ENCODE measurements at regions not wholly inside any gene's neighbourhood (a gene's known extent, or its start where the extent isn't known, plus 50 kb on each side); places are given as distances from the start of the nearest gene placed in this dataset.
"Not testable (repeated sequence)": the region's sequence is repeated elsewhere in the genome, so short reads cannot be mapped to it uniquely, and the experiment has no call there.

- no peak for DNase-seq (ENCODE audit: low read depth in 2 of 2)
These were observed 206.3 kb downstream of the SLITRK5 start for GRCh38 chr13:87877477-87877876.

GRCh38 chr13:87878706-87879105 is 207.5 kb downstream of the SLITRK5 start:
- DNase-seq (ENCODE audit: low read depth in 2 of 2) = no peak

- DNase-seq (ENCODE audit: low read depth in 2 of 2) = no peak
These were observed 213.7 kb downstream of the SLITRK5 start for GRCh38 chr13:87884884-87885283.

GRCh38 chr13:87887459-87888123 is 216.4 kb downstream of the SLITRK5 start:
- DNase-seq (ENCODE audit: low read depth in 2 of 2) = no peak

- DNase-seq (ENCODE audit: low read depth in 2 of 2) = no peak
These were observed 218.1 kb downstream of the SLITRK5 start for GRCh38 chr13:87889254-87889653.

- no peak for DNase-seq (ENCODE audit: low read depth in 2 of 2)
These were observed 222.0 kb downstream of the SLITRK5 start for GRCh38 chr13:87893186-87893585.

GRCh38 chr13:87894059-87894458 is 222.9 kb downstream of the SLITRK5 start:
- no peak for DNase-seq (ENCODE audit: low read depth in 2 of 2)

GRCh38 chr13:87903553-87903952 is 232.4 kb downstream of the SLITRK5 start:
- DNase-seq (ENCODE audit: low read depth in 2 of 2) = no peak

- DNase-seq (ENCODE audit: low read depth in 2 of 2) = no peak
These were observed 235.2 kb downstream of the SLITRK5 start for GRCh38 chr13:87906411-87906810.

- DNase-seq (ENCODE audit: low read depth in 2 of 2) = no peak
These were observed 236.0 kb downstream of the SLITRK5 start for GRCh38 chr13:87907202-87907601.

- DNase-seq (ENCODE audit: low read depth in 2 of 2) = no peak
These were observed 248.8 kb downstream of the SLITRK5 start for GRCh38 chr13:87919956-87920355.

- no peak for DNase-seq (ENCODE audit: low read depth in 2 of 2)
These were observed 252.6 kb downstream of the SLITRK5 start for GRCh38 chr13:87923753-87924152.

GRCh38 chr13:87925006-87925405 is 253.8 kb downstream of the SLITRK5 start:
- no peak for DNase-seq (ENCODE audit: low read depth in 2 of 2)

GRCh38 chr13:87940776-87941175 is 269.6 kb downstream of the SLITRK5 start:
- DNase-seq (ENCODE audit: low read depth in 2 of 2) = no peak

GRCh38 chr13:87941226-87941625 is 270.1 kb downstream of the SLITRK5 start:
- no peak for DNase-seq (ENCODE audit: low read depth in 2 of 2)

GRCh38 chr13:87942205-87942604 is 271.0 kb downstream of the SLITRK5 start:
- DNase-seq (ENCODE audit: low read depth in 2 of 2) = no peak

- DNase-seq (ENCODE audit: low read depth in 2 of 2) = no peak
These were observed 272.9 kb downstream of the SLITRK5 start for GRCh38 chr13:87944038-87944437.

- DNase-seq (ENCODE audit: low read depth in 2 of 2) = no peak
These were observed 281.2 kb downstream of the SLITRK5 start for GRCh38 chr13:87952377-87952776.

GRCh38 chr13:87953381-87953780 is 282.2 kb downstream of the SLITRK5 start:
- DNase-seq (ENCODE audit: low read depth in 2 of 2) = no peak

GRCh38 chr13:87954091-87954490 is 282.9 kb downstream of the SLITRK5 start:
- no peak for DNase-seq (ENCODE audit: low read depth in 2 of 2)

- no peak for DNase-seq (ENCODE audit: low read depth in 2 of 2)
These were observed 290.4 kb downstream of the SLITRK5 start for GRCh38 chr13:87961546-87961945.

GRCh38 chr13:87972568-87972967 is 301.4 kb downstream of the SLITRK5 start:
- DNase-seq (ENCODE audit: low read depth in 2 of 2) = no peak

- DNase-seq (ENCODE audit: low read depth in 2 of 2) = no peak
These were observed 303.9 kb downstream of the SLITRK5 start for GRCh38 chr13:87975035-87975434.

- not testable (repeated sequence) for DNase-seq (ENCODE audit: low read depth in 2 of 2)
These were observed 305.5 kb downstream of the SLITRK5 start for GRCh38 chr13:87976650-87977049.

Data from activated CD4-positive, alpha-beta T cell treated with anti-CD3 and anti-CD28 coated beads for 24 hours (primary cell).